Globus pallidus (tissue), 1 donor: ENCODE measurements at regions not wholly inside any gene's neighbourhood (a gene's known extent, or its start where the extent isn't known, plus 50 kb on each side); places are given as distances from the start of the nearest gene placed in this dataset.
"Not testable (repeated sequence)": the region's sequence is repeated elsewhere in the genome, so short reads cannot be mapped to it uniquely, and the experiment has no call there.

Experiments
- DNase-seq: peaks from one replicate; pipeline ENCODE4 v3.0.0-alpha.2; 2015; ENCODE audit warnings: low spot score

DNA sequence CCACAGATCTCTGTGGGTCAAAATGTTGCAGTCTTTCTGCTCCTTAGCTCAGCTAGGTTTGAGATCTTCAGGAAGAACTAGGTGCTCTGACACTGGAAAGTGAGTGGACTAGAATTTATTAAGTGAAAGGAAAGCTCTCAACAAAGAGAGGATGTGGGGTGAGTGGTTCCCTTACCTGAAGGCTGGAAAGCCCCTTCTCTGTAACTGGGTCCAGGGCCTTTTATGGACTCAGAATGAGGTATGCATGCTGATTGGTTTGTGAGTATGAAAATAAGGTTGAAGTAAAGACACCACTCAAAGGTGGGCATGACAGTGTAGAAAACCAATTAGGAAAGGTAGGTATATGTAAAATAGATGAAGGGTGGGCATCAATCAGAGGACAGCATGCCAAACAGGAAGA is 485.5 kb downstream of the CD109 start:
- DNase-seq: no peak

DNA sequence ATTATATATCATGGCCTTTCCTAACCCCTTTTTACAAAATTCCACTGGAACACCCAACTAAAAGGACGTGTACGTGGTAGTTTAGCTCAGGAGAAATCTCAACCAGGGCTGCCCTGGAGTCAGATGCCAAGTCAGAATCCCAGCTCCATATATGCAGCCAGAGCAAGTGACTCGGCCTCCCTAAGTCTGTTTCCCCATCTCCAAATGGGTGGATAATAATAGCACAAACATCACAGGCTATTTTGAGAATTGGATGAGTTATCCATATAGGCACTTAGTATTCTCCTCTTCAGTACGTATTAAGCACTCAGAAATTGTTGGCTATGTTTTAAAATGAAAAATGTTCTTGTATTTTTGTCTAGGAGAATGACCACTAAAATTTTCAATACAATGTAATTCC is 481.5 kb downstream of the CD109 start:
- DNase-seq: no peak

DNA sequence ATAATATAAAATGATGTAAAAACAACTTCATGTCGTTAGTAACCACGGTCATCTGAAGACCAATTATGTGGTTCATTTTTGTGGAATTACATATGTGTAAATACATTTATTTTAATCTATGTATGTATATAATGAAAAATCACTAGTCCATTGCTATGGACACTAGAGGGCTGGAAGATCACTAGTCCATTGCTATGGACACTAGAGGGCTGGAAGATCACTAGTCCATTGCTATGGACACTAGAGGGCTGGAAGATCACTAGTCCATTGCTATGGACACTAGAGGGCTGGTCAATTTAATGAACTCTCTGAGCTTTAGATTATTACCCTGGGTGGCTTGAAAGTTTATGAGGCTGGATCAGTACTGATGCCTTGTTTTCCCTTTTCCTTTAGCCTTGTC is 474.5 kb downstream of the CD109 start:
- DNase-seq: not testable (repeated sequence)

DNA sequence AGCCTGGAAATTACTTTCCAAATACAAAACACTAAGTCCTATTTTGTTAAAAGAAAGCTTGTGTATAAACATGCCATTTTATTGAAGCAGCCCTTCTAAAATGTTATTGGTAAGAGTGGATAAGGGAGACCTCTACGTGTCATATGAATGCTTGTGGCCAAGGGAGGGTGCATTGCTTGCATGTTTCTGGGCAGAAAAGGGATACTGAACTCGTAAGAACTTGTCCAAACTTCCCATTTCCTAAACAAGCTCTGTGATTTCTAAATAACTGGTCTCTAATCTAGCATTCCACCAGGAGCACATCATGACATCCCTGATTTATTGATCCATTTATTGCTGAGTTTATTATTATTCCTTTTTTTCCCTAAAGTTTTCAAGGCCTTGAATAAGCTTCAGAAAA is 474.1 kb downstream of the CD109 start:
- DNase-seq: no peak

DNA sequence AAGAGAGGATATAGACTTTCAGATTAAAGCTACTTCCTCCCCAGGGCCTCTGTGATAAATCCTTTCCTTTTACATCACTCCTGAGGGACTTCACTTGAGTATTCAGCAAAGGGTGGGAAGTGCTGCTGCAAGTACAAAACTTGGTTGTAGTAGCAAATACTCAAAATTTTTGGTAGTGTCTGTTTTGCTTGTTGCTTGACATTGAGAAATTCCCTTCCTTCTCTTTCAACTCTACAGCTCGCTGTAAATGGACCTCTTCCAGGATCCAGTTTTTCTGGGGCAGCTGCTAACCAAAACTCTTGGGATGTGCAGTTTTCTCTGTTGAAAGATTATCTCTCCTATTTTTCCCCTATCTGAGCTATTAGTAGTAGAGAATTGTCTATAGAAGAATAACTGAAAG is 472.0 kb downstream of the CD109 start:
- DNase-seq: no peak

DNA sequence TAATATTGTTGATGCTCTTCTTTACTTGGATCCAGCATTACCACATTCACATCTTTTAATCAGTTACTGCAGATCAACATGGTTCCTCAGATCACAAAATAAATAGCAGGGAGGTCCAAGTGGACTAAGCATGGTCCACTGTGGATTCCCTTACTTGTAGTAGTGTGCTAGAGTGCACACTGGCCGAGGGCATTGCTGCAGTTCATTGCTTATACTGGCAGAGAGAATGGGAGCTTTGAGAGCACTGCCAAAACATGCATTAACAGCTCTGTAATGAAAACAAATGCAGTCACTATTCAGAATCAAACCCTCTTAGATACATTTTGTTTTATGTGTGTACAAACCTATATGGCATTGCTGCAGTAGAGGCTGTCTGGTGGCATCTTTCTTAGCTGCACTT is 471.5 kb downstream of the CD109 start:
- DNase-seq: no peak

DNA sequence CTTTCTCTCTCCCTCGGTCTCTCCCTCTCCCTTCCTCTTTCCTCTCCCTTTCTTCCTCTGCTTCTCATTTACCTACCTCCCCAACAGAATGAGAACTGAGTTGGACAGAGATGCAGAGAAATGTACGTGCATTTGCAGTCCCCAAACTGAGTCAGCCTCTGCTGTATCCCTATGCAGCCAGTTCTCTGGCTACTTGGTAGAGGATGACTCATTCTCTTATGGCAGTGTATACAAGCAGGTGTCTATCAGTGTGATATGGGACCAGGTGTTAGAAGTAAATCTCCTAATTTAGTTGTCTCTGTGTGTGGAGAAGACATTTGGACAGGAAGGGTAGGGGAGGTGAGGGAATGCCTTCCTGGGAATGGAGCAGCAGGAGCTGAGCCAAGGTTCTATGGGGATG is 470.8 kb downstream of the CD109 start:
- DNase-seq: no peak

DNA sequence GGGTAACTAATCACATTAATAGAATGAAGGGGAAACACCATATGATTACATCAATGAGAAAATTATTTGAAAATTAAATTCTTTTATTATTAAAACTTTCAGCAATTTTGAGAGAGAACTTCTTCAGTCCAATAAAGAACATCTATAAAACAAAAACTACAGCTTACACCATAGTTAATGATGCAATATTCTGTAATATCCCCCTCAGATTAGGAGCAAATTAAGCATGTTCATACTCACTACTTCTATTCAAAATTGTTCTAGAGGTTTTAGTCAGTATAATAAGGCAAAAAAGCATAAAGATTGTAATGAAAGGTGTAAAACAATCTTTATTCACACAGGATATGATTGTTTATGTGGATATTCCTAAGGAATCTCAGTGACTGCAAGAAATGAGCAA is 465.4 kb downstream of the CD109 start:
- DNase-seq: no peak

DNA sequence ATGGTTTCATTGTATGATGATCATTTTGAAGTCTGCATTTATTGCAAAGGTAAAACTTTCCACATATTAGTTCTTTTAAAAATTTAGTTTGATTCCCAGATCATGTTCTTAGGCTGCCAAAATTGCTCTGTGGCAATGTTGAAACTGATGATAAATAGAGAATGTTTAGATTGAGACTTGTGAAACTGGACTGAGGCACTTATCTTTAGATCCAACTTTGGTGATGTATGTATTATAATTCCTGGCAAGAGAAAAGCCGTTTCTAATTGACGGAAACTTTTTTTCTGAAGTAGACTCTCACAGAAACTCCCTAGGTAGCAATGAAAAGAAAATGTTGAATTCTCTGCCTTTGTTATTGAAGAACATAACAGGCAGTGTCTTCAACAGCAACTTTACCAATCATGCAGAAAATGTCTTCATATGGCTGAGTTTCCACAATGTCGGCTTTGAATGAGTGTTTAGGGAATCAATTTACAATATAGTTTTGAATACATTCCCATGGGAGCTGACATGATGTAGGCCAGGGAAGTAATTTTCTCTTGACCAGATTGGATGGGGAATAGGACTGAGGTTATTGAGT is 456.2 kb downstream of the CD109 start:
- no peak for DNase-seq

DNA sequence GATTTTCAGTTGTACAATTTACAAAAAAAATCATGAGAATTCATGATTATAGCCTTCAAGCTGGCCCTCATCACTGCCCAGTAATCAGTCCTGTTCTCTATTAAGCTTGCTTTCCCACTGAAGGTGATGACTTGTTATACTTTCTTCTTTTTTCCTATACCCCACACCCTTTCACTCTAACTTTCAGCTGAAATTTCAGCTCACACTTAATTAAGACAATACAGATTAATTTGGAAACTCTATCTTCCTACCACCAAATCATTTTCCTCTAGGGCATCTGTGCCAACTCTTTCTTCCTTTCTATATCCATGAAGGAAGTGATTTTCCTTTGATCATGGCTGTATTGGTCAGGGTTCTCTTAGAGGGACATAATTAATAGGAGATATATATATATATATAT is 449.9 kb downstream of the CD109 start:
- no peak for DNase-seq

DNA sequence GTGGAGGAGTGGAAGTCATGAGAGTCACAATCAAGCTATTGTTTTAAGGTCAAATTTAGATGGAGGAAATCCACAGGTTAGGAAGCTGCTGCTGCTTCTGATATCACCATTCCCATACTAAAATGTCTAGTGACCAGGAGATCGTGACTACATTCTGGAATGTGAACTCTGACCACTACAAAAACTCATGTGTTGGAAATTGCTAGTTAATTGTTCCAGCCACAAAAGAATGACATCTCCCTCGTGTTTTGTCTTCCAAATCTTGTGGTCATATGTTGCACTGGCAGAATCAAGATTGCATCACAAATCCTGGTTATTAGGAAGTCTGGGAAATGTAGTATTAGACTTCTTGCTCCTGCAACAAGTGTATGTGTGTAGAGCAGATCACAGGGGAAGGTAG is 441.9 kb downstream of the CD109 start:
- DNase-seq: no peak

DNA sequence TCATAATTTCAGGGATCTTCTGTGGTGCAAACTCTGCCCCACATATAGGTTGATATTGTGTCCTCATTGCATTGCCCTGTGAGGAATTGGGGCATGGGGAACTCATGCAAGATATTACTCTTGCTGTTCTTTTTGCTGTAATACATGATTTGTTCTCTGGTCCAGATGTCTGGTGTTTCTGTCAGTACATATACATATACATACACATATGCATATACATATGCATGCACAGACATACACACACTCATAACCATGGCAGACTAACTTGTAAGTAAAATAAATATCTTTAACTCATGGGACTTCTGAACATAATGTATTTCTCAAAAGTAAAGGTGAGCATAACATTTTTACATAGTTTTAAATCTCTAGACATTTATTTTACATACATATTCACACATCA is 438.3 kb downstream of the CD109 start:
- no peak for DNase-seq

DNA sequence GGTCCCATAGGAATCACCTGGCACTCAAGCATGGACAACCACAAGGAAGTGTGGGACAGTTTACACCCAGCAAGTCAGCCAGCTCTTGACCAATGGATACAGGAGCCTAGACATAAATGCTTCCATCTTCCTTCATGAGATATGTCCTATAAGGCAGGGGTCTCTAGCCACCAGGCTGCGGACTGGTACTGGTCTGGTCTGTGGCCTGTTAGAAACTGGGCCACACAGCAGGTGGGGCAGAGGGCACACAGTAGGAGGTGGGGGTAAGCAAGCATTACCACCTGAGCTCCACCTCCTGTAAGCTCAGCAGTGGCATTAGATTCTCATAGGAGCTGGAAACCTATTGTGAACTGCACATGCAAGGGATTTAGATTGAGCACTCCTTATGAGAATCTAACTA is 437.1 kb downstream of the CD109 start:
- DNase-seq: no peak

DNA sequence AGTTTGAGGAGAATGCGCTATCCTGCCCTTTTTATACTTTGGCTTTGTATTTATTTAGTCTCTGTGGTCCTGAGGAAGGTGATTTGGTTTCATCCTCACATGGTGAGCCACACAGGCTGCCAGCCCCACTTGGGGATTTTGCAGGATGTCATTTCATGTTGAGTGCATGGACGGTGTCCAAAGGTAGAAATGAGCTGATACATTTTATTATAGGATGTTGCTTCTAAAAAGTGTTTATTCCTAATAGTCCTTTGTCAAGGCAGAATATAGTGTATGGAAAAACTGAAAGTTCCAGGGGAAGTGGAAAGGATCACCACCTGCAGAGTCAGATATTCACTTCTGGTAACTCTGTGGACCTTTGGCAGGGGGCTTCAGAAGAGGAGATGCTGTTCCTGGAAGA is 434.6 kb downstream of the CD109 start:
- DNase-seq: no peak

DNA sequence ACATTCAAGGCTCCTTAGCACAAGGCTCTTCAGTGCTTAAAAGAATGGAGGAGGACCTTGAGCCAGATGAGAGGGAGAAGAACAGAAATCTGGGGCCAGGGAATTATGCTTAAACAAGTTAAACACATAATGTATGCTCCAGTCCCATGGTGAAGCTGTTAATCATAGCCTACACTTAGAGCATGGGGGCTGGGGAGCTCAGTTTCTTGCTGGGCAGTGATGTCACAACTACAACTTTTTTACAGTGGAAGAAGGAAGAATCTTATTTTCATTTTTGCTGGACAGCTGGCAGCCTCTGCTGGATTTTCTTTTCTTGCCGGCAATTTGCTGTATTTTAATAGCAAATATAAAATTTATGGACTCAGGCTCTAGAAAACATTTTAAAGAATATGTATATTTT is 432.5 kb downstream of the CD109 start:
- no peak for DNase-seq

DNA sequence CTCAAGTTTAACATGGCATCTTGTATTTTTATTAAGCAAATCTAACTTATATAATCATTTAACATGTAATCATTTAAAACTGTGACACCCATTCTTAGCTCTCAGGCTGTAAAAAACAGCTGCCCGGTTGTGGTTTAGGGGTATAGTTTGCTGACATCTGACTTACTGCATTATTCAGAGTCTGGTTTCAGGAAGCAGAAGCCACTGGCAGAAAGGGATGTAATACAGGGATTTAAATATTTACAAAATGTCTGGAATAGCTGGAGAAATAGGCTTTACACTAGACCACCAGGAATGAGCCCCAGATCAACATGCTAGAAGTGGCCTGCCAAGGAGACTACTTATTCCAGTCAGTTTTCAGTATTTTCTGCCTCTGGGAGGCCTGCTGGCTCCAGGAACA is 421.1 kb downstream of the CD109 start:
- DNase-seq: no peak

DNA sequence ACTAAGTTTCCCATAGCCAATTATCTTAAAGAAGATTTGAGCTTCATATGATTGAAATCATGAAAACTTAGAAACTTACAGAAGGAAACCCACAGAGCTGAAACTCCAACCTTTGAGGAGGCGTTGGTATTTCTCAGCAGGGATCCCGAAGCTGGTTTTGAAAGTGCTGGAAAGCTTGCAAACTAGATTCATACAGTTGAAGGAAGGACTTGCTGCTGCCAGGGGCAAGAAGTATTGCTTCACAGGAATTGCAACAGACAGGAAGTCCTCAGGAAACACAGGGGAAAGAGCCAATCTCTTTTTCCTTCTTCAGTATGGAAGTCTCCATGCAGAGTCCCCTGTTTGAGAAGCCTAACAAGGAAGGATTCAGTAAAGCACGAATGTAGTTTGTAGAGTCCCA is 419.7 kb downstream of the CD109 start:
- no peak for DNase-seq

DNA sequence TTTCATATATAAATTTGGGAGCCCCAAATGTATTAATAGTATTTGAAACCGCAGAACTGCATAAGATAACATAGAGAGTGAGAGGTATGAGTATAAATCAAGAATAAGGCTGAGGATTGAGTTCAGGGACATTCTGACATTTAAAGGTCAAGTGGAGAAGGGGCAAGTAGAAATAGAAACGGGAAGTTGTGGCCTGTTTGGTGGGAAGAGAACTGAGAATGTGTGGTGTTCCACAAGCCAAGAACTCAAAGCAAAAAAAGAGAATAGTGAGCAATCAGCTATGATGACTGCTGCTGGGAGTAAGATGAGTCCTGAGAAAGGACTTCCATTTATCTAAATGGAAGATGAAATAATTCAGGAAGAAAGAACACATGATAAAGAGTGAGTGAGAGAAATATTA is 418.4 kb downstream of the CD109 start:
- DNase-seq: no peak

DNA sequence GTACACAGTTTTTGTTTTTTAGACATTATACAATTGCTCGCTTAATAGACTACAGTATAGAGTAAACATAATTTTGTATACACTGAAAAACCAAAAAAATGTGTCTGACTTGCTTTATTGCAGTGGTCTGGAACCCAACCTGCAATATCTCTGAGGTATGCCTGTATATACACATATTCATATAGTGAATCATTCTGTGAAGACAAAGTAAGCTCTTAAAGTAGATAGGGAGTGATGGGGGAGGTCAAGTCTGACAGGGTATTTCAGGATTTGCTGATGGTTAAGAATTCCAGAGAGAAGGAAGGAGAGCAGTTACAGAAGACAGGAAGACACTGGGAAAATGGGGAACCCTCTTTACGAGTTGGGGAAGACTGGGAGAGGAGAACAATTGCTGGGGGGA is 417.9 kb downstream of the CD109 start:
- DNase-seq: no peak

DNA sequence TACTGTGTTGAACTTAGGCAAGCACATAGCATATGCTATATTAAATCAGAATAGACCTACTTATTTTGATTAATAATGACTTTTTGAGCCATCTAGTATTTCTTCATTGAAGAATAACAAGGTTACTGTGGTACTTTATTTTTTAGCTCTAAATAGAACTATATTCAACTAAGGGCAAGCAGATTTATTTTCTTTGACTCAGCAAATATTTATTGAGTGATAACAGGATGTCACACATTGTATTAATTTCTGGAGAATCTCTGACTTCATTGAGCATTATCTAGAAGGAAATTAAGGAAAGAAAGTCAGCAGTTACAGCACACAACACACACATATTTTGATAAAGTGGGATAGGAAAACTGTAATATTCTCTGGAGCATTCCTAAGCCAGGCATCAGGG is 407.4 kb downstream of the CD109 start:
- DNase-seq: no peak

DNA sequence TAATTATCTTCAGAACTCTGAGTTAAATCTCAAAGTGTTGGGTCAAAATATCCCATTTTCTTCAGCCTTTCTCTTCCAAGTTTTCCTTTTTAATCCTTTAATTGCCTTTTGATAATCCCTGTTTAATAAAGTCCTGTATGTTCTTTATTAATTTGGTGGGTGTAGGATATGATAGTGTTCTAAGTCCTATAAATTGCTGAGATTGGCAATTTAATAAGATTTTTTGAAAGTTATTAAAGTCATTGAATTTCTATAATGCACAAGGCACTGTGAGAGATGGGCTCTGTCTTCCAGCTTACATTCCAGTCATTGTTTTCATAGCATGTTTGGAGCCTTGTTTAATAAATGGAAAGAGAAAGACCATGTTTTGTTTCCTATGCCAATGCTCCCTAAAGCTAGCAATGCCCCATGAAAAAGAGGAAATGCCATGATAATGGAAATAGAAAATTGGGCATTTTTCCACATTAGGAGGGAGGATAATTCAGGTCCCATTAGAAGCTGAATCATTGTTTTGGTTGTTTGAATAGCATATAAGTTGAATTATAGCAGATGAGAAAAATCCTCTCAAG is 404.8 kb downstream of the CD109 start:
- no peak for DNase-seq

DNA sequence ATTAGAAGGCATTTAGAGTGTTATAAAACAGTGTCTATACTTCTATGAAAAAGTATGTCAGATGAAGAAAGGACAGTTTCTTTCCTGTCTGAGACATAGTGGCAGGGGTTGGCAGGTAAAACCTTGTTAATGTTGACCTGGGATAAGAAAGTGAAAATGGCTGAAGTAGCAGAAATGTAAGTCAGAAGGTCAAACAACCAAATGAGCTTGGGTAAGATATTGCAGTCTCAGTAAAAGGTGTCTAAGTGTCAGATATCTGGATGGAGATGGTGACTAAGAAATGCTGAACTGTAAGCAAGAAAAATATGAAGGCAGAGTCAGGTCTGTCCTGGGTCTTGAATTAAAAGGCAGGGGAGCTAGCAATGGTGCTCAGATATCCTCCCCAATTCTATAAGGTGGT is 400.3 kb downstream of the CD109 start:
- DNase-seq: no peak

DNA sequence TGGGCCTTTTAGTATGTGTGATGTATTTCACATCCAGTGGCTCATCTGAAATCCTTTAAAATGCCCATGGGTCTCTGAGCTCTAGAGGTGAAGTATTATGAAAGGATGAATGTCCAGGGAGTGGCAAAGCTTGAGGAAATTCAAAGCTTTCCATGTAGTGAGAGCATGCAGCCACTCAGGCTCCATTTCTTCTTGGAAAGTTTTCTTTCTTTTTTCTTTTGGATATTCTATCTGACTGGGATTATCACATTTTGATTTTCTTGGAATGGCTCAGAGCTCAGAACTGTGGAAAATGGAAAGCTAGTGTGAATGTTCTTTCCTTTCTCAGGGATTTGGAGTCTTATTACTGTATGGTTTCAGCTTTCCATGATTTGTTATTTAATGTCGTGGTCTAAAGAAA is 397.4 kb downstream of the CD109 start:
- no peak for DNase-seq

DNA sequence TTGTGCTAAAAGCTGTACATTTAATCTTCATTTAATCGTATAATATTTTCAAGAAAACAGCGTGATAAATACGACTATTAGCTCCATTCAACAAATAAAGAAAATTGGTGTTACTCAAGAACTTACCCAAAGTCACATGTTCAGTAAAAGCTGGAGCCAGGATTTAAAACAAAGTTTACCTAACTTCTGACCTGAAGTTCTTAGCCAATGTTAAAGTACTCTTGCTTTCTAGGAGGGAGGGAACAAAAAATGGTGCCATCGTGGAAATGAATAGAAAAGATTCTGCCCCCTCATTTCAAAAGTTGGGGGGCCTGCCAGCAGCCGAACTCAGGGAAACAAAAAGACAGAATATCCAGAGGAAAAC is 395.8 kb downstream of the CD109 start:
- DNase-seq: no peak
